PFSK-1 (cell line): ENCODE measurements at regions not wholly inside any gene's neighbourhood (a gene's known extent, or its start where the extent isn't known, plus 50 kb on each side); places are given as distances from the start of the nearest gene placed in this dataset.

Experiments used
- POLR2AphosphoS5 ChIP-seq: IDR thresholded peaks from 2 replicates; pipeline ENCODE4 v1.6.1; 2012; ENCODE audit warnings: low read depth, mild to moderate bottlenecking, control low read depth, low read length, moderate library complexity
- REST ChIP-seq, 2 experiments: IDR thresholded peaks; 2 replicates each; pipeline versions ENCODE4 v1.6.1 to v1.8.0; 2011 to 2012; ENCODE audit warnings: low read depth in 2 of 2, low read length in 2 of 2, control low read depth in 1 of 2, inconsistent platforms in 1 of 2, mild to moderate bottlenecking in 1 of 2, moderate library complexity in 1 of 2; ENCODE audit not compliant: insufficient read depth in 1 of 2
- SIN3A ChIP-seq: IDR thresholded peaks from 2 replicates; pipeline ENCODE4 v1.6.1; 2012; ENCODE audit warnings: mild to moderate bottlenecking, low read length, moderate library complexity, borderline replicate concordance; ENCODE audit not compliant: insufficient read depth

GRCh38 chr19:28294395-28294794, 918.6 kb downstream of the UQCRFS1 start:
- TF ChIP-seq REST (IDR thresholded peaks at IDR 0.05; ENCODE audit: insufficient read depth in 1 of 2, low read depth in 2 of 2, low read length in 2 of 2) (no peak), POLR2AphosphoS5 (no peak), SIN3A (no peak)
